H1 (cell line): ENCODE measurements at regions not wholly inside any gene's neighbourhood (a gene's known extent, or its start where the extent isn't known, plus 50 kb on each side); places are given as distances from the start of the nearest gene placed in this dataset.

ENCODE experiments used
- BACH1 ChIP-seq: IDR thresholded peaks from 2 replicates; pipeline ENCODE4 v1.6.1; 2012; ENCODE audit warnings: low read length, improper control_type of control experiment
- CHD1 ChIP-seq: IDR thresholded peaks from 2 replicates; pipeline ENCODE4 v1.6.1; 2012; ENCODE audit warnings: low read depth, low read length, improper control_type of control experiment
- CHD2 ChIP-seq: IDR thresholded peaks from 2 replicates; pipeline ENCODE4 v1.6.1; 2012; ENCODE audit warnings: low read length, improper control_type of control experiment
- CREB1 ChIP-seq: IDR thresholded peaks from 2 replicates; pipeline ENCODE4 v1.6.1; 2012; ENCODE audit warnings: inconsistent platforms
- CTCF ChIP-seq, 3 experiments: IDR thresholded peaks; 1 replicate in 2 of 3; 2 replicates in 1 of 3; pipeline versions ENCODE4 v1.5.1 to v1.6.1; 2011; ENCODE audit warnings: low read length in 3 of 3, mild to moderate bottlenecking in 3 of 3, inconsistent platforms in 2 of 3, low read depth in 1 of 3, moderate library complexity in 1 of 3; ENCODE audit not compliant: insufficient read depth in 1 of 3; ENCODE audit errors: control extremely low read depth in 1 of 3
- EZH2 ChIP-seq: fragments of 200-600 bp; sonication (generic); IDR thresholded peaks from 2 replicates; pipeline ENCODE4 v1.7.1; 2012; ENCODE audit warnings: low read depth, mild to moderate bottlenecking, moderate library complexity, low read length, inconsistent platforms; ENCODE audit not compliant: severe bottlenecking
- HDAC2 ChIP-seq, 2 experiments: fragments of 300-600 bp in 1 of 2; sonication (generic) in 1 of 2; IDR thresholded peaks; 2 replicates each; pipeline ENCODE4 v1.6.1; 2011 to 2012; ENCODE audit warnings: low read depth in 2 of 2, low read length in 2 of 2, mild to moderate bottlenecking in 2 of 2, moderate library complexity in 2 of 2, borderline replicate concordance in 1 of 2, inconsistent platforms in 1 of 2
- MAX ChIP-seq: IDR thresholded peaks from 2 replicates; pipeline ENCODE4 v1.6.1; 2012; ENCODE audit warnings: inconsistent platforms
- NANOG ChIP-seq: IDR thresholded peaks from 2 replicates; pipeline ENCODE4 v1.6.1; 2011; ENCODE audit warnings: low read length, low read depth, mild to moderate bottlenecking, inconsistent platforms; ENCODE audit not compliant: insufficient read depth, poor library complexity, severe bottlenecking
- POLR2A ChIP-seq, 2 experiments: IDR thresholded peaks; 1 replicate in 1 of 2; 2 replicates in 1 of 2; pipeline ENCODE4 v1.6.1; 2011; ENCODE audit warnings: low read depth in 2 of 2, low read length in 2 of 2, mild to moderate bottlenecking in 2 of 2; ENCODE audit errors: control extremely low read depth in 1 of 2
- RAD21 ChIP-seq, 2 experiments: IDR thresholded peaks in 1 of 2; conservative IDR thresholded peaks in 1 of 2; 2 replicates each; pipeline ENCODE4 v1.6.1; 2011; ENCODE audit warnings: low read depth in 2 of 2, low read length in 2 of 2, improper control_type of control experiment in 1 of 2, inconsistent platforms in 1 of 2, mild to moderate bottlenecking in 1 of 2, moderate library complexity in 1 of 2
- RFX5 ChIP-seq: IDR thresholded peaks from 2 replicates; pipeline ENCODE4 v1.6.1; 2011; ENCODE audit warnings: low read depth, low read length, improper control_type of control experiment, borderline replicate concordance
- SRF ChIP-seq: IDR thresholded peaks from 2 replicates; pipeline ENCODE4 v1.6.1; 2011; ENCODE audit warnings: mild to moderate bottlenecking, low read depth, low read length, moderate library complexity

DNA sequence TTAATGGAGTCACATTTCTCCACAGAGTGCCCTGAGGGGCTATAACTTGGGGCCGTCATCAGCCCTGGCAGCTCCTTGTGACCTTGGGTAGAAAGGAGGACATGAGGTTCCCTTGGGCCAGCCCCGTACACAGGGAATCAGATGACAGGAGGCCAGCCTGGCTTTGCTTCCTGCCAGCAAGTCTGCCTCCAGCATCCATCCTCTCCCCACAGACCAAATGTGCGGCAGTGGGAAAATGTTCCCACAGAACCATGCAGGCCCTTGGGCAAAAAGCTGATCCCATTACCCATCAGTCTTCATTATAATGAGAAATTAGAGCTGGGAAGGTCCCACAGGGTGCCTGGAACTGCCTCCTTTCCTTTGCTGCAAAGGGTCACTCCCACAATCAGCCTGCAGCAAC, 908.3 kb downstream of the GRID1 start:
- TF ChIP-seq EZH2: no peak
- TF ChIP-seq NANOG: no peak
- TF ChIP-seq CTCF (IDR thresholded peaks at IDR 0.05; ENCODE audit: control extremely low read depth in 1 of 3, insufficient read depth in 1 of 3, low read depth in 1 of 3, low read length in 3 of 3): no peak
- TF ChIP-seq CREB1: no peak
- TF ChIP-seq SRF: no peak
- no peak for TF ChIP-seq POLR2A (IDR thresholded peaks at IDR 0.05; ENCODE audit: control extremely low read depth in 1 of 2, low read depth in 2 of 2, low read length in 2 of 2)
- TF ChIP-seq RFX5: no peak
- no peak for TF ChIP-seq CHD2
- TF ChIP-seq BACH1: no peak
- no peak for TF ChIP-seq MAX
- no peak for TF ChIP-seq RAD21 (IDR thresholded peaks at IDR 0.05 in 1 of 2, conservative IDR thresholded peaks at IDR 0.05 in 1 of 2; ENCODE audit: low read depth in 2 of 2, low read length in 2 of 2)
- TF ChIP-seq HDAC2 (IDR thresholded peaks at IDR 0.05; ENCODE audit: borderline replicate concordance in 1 of 2, low read depth in 2 of 2, low read length in 2 of 2): no peak
- no peak for TF ChIP-seq CHD1
